ENCODE measurements at regions not wholly inside any gene's neighbourhood (a gene's known extent, or its start where the extent isn't known, plus 50 kb on each side); places are given as distances from the start of the nearest gene placed in this dataset.

- Histone ChIP-seq H3K27ac (ENCODE audit: low read depth, low read length) (no peak overlapping the region), H3K9me2 (replicated peaks; ENCODE audit: control insufficient read depth, low read length) (no peaks in the 10 kb centered on the region), H3K36me3 (ENCODE audit: control insufficient read depth, low read length) (no peaks in the 10 kb centered on the region), H3K79me2 (ENCODE audit: control insufficient read depth, low read length) (no peaks in the 10 kb centered on the region), H3K27me3 (ENCODE audit: control insufficient read depth, low read length) (peaks cover 8% of the 10 kb centered on the region), H4K20me1 (ENCODE audit: control insufficient read depth, insufficient read depth, low read depth, low read length) (no peaks in the 10 kb centered on the region), H3K4me3 (ENCODE audit: low read length) (no peak overlapping the region), H3K4me1 (ENCODE audit: control insufficient read depth, low read length) (no peaks in the 10 kb centered on the region), H3F3A (ENCODE audit: control insufficient read depth, insufficient read depth) (no peaks in the 10 kb centered on the region), H3K9me3 (ENCODE audit: control insufficient read depth, insufficient read depth, low read length) (no peaks in the 10 kb centered on the region), H3K4me2 (ENCODE audit: low read length) (no peak overlapping the region)
- TF ChIP-seq EZH2phosphoT487 (IDR thresholded peaks at IDR 0.05; ENCODE audit: borderline replicate concordance, low read length) (no peak), CTCF (IDR thresholded peaks at IDR 0.05; ENCODE audit: low read depth, low read length, poor library complexity, severe bottlenecking) (no peak)
These were observed 88.4 kb upstream of the B3GAT2 start for GRCh38 chr6:71045296-71045695.

- no peaks in the 10 kb centered on the region for H3K4me1 ChIP-seq (ENCODE audit: control insufficient read depth, low read length)
- H3F3A ChIP-seq (ENCODE audit: control insufficient read depth, insufficient read depth) = no peaks in the 10 kb centered on the region
- H3K79me2 ChIP-seq (ENCODE audit: control insufficient read depth, low read length) = no peaks in the 10 kb centered on the region
- TF ChIP-seq CTCF (IDR thresholded peaks at IDR 0.05; ENCODE audit: low read depth, low read length, poor library complexity, severe bottlenecking) (no peak), EZH2phosphoT487 (IDR thresholded peaks at IDR 0.05; ENCODE audit: borderline replicate concordance, low read length) (no peak)
- H3K4me3 ChIP-seq (ENCODE audit: low read length) = no peak overlapping the region
- peaks cover 8% of the 10 kb centered on the region for H3K27me3 ChIP-seq (ENCODE audit: control insufficient read depth, low read length)
- H3K9me2 ChIP-seq (replicated peaks; ENCODE audit: control insufficient read depth, low read length) = no peaks in the 10 kb centered on the region
- H3K27ac ChIP-seq (ENCODE audit: low read depth, low read length) = no peak overlapping the region
- no peaks in the 10 kb centered on the region for H3K36me3 ChIP-seq (ENCODE audit: control insufficient read depth, low read length)
- H4K20me1 ChIP-seq (ENCODE audit: control insufficient read depth, insufficient read depth, low read depth, low read length) = no peaks in the 10 kb centered on the region
- H3K4me2 ChIP-seq (ENCODE audit: low read length) = no peak overlapping the region
- no peaks in the 10 kb centered on the region for H3K9me3 ChIP-seq (ENCODE audit: control insufficient read depth, insufficient read depth, low read length)
These were observed 90.6 kb upstream of the B3GAT2 start for GRCh38 chr6:71047417-71047816.

GRCh38 chr6:71048320-71049164, 91.7 kb upstream of the B3GAT2 start:
- Histone ChIP-seq H3K4me3 (ENCODE audit: low read length) (no peak overlapping the region), H3K4me2 (ENCODE audit: low read length) (no peak overlapping the region), H3K27ac (ENCODE audit: low read depth, low read length) (no peak overlapping the region), H3K36me3 (ENCODE audit: control insufficient read depth, low read length) (no peaks in the 10 kb centered on the region), H3K9me3 (ENCODE audit: control insufficient read depth, insufficient read depth, low read length) (no peaks in the 10 kb centered on the region), H4K20me1 (ENCODE audit: control insufficient read depth, insufficient read depth, low read depth, low read length) (no peaks in the 10 kb centered on the region), H3K4me1 (ENCODE audit: control insufficient read depth, low read length) (no peaks in the 10 kb centered on the region), H3K79me2 (ENCODE audit: control insufficient read depth, low read length) (no peaks in the 10 kb centered on the region), H3K27me3 (ENCODE audit: control insufficient read depth, low read length) (peaks cover 8% of the 10 kb centered on the region), H3F3A (ENCODE audit: control insufficient read depth, insufficient read depth) (no peaks in the 10 kb centered on the region), H3K9me2 (replicated peaks; ENCODE audit: control insufficient read depth, low read length) (no peaks in the 10 kb centered on the region)
- TF ChIP-seq EZH2phosphoT487 (IDR thresholded peaks at IDR 0.05; ENCODE audit: borderline replicate concordance, low read length) (no peak), CTCF (IDR thresholded peaks at IDR 0.05; ENCODE audit: low read depth, low read length, poor library complexity, severe bottlenecking) (no peak)
